ENCODE measurements at regions not wholly inside any gene's neighbourhood (a gene's known extent, or its start where the extent isn't known, plus 50 kb on each side); places are given as distances from the start of the nearest gene placed in this dataset.
A peak's percentile ranks its signal among the peaks of the same experiment; 100 is the strongest.

GRCh38 chr15:89399238-89400115, 64.9 kb upstream of the POLG start:
- DNase-seq (ENCODE audit: low read depth): peak; percentile 70

- DNase-seq (ENCODE audit: low read depth): no peak
Measured at GRCh38 chr15:89398896-89399237, 64.2 kb upstream of the POLG start.

GRCh38 chr15:89397653-89398023, 63.0 kb upstream of the POLG start:
- no peak for DNase-seq (ENCODE audit: low read depth)

- DNase-seq (ENCODE audit: low read depth): no peak
Measured at GRCh38 chr15:89396723-89397652, 62.4 kb upstream of the POLG start.

- no peak for DNase-seq (ENCODE audit: low read depth)
Measured at GRCh38 chr15:89395996-89396395, 61.4 kb upstream of the POLG start.

GRCh38 chr15:89395461-89395871, 60.8 kb upstream of the POLG start:
- no peak for DNase-seq (ENCODE audit: low read depth)

- no peak for DNase-seq (ENCODE audit: low read depth)
Measured at GRCh38 chr15:89395031-89395430, 60.4 kb upstream of the POLG start.

- DNase-seq (ENCODE audit: low read depth): no peak
Measured at GRCh38 chr15:89393056-89393455, 58.4 kb upstream of the POLG start.

- no peak for DNase-seq (ENCODE audit: low read depth)
Measured at GRCh38 chr15:89391685-89392257, 57.1 kb upstream of the POLG start.

- DNase-seq (ENCODE audit: low read depth): no peak
Measured at GRCh38 chr15:89389841-89390603, 55.4 kb upstream of the POLG start.

GRCh38 chr15:89387140-89387903, 52.7 kb upstream of the POLG start:
- DNase-seq (ENCODE audit: low read depth): no peak

GRCh38 chr15:89385596-89386331, 51.1 kb upstream of the POLG start:
- peak; percentile 91 for DNase-seq (ENCODE audit: low read depth)
